ENCODE measurements at regions not wholly inside any gene's neighbourhood (a gene's known extent, or its start where the extent isn't known, plus 50 kb on each side); places are given as distances from the start of the nearest gene placed in this dataset.
A peak's percentile ranks its signal among the peaks of the same experiment; 100 is the strongest.
"Not testable (repeated sequence)": the region's sequence is repeated elsewhere in the genome, so short reads cannot be mapped to it uniquely, and the experiment has no call there.

DNA sequence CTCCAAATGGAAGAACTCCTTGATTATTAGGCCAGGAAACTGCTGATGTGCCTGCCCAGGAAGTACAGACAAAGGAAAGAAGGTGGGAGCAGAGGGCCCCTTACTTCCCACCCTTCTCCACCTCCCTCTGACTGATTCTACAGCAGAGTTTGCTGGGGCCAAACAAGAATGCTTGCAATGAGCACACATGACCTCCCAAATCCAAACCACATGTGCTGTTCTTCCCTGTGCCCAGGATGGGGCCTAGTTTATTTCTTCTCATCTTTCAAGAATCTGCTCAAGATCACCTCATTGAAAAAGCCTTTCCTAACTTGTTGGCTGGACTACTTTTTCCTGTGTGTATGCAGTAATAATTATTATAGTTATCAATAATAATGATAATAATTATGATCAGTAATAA is 286.1 kb downstream of the RAB38 start:
- H3K4me3 ChIP-seq (ENCODE audit: low read length), result no peak overlapping the region
- H3K4me2 ChIP-seq (ENCODE audit: low read length), result no peak overlapping the region
- H3K9me2 ChIP-seq (replicated peaks; ENCODE audit: control insufficient read depth, low read length), result no peaks in the 10 kb centered on the region
- no peak overlapping the region for H3K27ac ChIP-seq (ENCODE audit: low read depth, low read length)
- TF ChIP-seq EZH2phosphoT487 (IDR thresholded peaks at IDR 0.05; ENCODE audit: borderline replicate concordance, low read length), result no peak
- TF ChIP-seq, protein P1, sequence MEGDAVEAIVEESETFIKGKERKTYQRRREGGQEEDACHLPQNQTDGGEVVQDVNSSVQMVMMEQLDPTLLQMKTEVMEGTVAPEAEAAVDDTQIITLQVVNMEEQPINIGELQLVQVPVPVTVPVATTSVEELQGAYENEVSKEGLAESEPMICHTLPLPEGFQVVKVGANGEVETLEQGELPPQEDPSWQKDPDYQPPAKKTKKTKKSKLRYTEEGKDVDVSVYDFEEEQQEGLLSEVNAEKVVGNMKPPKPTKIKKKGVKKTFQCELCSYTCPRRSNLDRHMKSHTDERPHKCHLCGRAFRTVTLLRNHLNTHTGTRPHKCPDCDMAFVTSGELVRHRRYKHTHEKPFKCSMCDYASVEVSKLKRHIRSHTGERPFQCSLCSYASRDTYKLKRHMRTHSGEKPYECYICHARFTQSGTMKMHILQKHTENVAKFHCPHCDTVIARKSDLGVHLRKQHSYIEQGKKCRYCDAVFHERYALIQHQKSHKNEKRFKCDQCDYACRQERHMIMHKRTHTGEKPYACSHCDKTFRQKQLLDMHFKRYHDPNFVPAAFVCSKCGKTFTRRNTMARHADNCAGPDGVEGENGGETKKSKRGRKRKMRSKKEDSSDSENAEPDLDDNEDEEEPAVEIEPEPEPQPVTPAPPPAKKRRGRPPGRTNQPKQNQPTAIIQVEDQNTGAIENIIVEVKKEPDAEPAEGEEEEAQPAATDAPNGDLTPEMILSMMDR (IDR thresholded peaks at IDR 0.05; ENCODE audit: low read depth, low read length, poor library complexity, severe bottlenecking), result no peak
- no peaks in the 10 kb centered on the region for H3K27me3 ChIP-seq (ENCODE audit: control insufficient read depth, low read length)
- no peaks in the 10 kb centered on the region for H4K20me1 ChIP-seq (ENCODE audit: control insufficient read depth, insufficient read depth, low read depth, low read length)
- no peaks in the 10 kb centered on the region for H3F3A ChIP-seq (ENCODE audit: control insufficient read depth, insufficient read depth)
- H3K79me2 ChIP-seq (ENCODE audit: control insufficient read depth, low read length), result no peaks in the 10 kb centered on the region
- no peaks in the 10 kb centered on the region for H3K4me1 ChIP-seq (ENCODE audit: control insufficient read depth, low read length)
- no peaks in the 10 kb centered on the region for H3K9me3 ChIP-seq (ENCODE audit: control insufficient read depth, insufficient read depth, low read length)
- no peaks in the 10 kb centered on the region for H3K36me3 ChIP-seq (ENCODE audit: control insufficient read depth, low read length)

DNA sequence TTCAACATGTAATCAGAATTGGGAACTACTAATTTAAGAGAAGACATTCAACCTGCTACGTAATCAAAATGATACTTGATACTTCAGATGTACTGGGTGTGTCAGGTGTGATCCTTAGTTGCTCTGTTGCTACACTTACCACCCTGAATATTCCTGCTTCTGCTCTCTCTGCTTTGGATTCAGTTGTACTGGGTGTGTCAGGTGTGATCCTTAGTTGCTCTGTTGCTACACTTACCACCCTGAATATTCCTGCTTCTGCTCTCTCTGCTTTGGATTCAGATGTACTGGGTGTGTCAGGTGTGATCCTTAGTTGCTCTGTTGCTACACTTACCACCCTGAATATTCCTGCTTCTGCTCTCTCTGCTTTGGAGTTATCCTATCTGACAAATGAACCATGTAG is 290.2 kb downstream of the RAB38 start:
- not testable (repeated sequence) for H3F3A ChIP-seq (ENCODE audit: control insufficient read depth, insufficient read depth); H3K79me2 ChIP-seq (ENCODE audit: control insufficient read depth, low read length); H3K27ac ChIP-seq (ENCODE audit: low read depth, low read length); H3K4me1 ChIP-seq (ENCODE audit: control insufficient read depth, low read length); H4K20me1 ChIP-seq (ENCODE audit: control insufficient read depth, insufficient read depth, low read depth, low read length); H3K9me3 ChIP-seq (ENCODE audit: control insufficient read depth, insufficient read depth, low read length); H3K9me2 ChIP-seq (replicated peaks; ENCODE audit: control insufficient read depth, low read length); H3K4me3 ChIP-seq (ENCODE audit: low read length); H3K27me3 ChIP-seq (ENCODE audit: control insufficient read depth, low read length); H3K36me3 ChIP-seq (ENCODE audit: control insufficient read depth, low read length); H3K4me2 ChIP-seq (ENCODE audit: low read length)

- no peak overlapping the region for H3K27ac ChIP-seq (ENCODE audit: low read depth, low read length)
- H3K4me1 ChIP-seq (ENCODE audit: control insufficient read depth, low read length), result peaks cover 4% of the 10 kb centered on the region; the same call in 1 of the 2 replicates
- no peaks in the 10 kb centered on the region for H3K36me3 ChIP-seq (ENCODE audit: control insufficient read depth, low read length)
- H3K4me3 ChIP-seq (ENCODE audit: low read length), result no peak overlapping the region
- no peaks in the 10 kb centered on the region for H3F3A ChIP-seq (ENCODE audit: control insufficient read depth, insufficient read depth)
- H4K20me1 ChIP-seq (ENCODE audit: control insufficient read depth, insufficient read depth, low read depth, low read length), result no peaks in the 10 kb centered on the region
- H3K9me3 ChIP-seq (ENCODE audit: control insufficient read depth, insufficient read depth, low read length), result no peaks in the 10 kb centered on the region
- H3K4me2 ChIP-seq (ENCODE audit: low read length), result no peak overlapping the region
- no peak for TF ChIP-seq EZH2phosphoT487 (IDR thresholded peaks at IDR 0.05; ENCODE audit: borderline replicate concordance, low read length)
- TF ChIP-seq, protein P1 (IDR thresholded peaks at IDR 0.05; ENCODE audit: low read depth, low read length, poor library complexity, severe bottlenecking), result no peak
- H3K27me3 ChIP-seq (ENCODE audit: control insufficient read depth, low read length), result no peaks in the 10 kb centered on the region
- H3K9me2 ChIP-seq (replicated peaks; ENCODE audit: control insufficient read depth, low read length), result no peaks in the 10 kb centered on the region
- no peaks in the 10 kb centered on the region for H3K79me2 ChIP-seq (ENCODE audit: control insufficient read depth, low read length)
Observed at GRCh38 chr11:87879118-87879517, 296.1 kb downstream of the RAB38 start.

GRCh38 chr11:87878373-87878825 is 296.8 kb downstream of the RAB38 start:
- H3K36me3 ChIP-seq (ENCODE audit: control insufficient read depth, low read length), result no peaks in the 10 kb centered on the region
- no peak overlapping the region for H3K4me2 ChIP-seq (ENCODE audit: low read length)
- no peaks in the 10 kb centered on the region for H4K20me1 ChIP-seq (ENCODE audit: control insufficient read depth, insufficient read depth, low read depth, low read length)
- peaks cover 4% of the 10 kb centered on the region; the same call in 1 of the 2 replicates for H3K4me1 ChIP-seq (ENCODE audit: control insufficient read depth, low read length)
- TF ChIP-seq, protein P1 (IDR thresholded peaks at IDR 0.05; ENCODE audit: low read depth, low read length, poor library complexity, severe bottlenecking), result peak; percentile 51
- TF ChIP-seq EZH2phosphoT487 (IDR thresholded peaks at IDR 0.05; ENCODE audit: borderline replicate concordance, low read length), result no peak
- H3K27ac ChIP-seq (ENCODE audit: low read depth, low read length), result no peak overlapping the region
- no peaks in the 10 kb centered on the region for H3K79me2 ChIP-seq (ENCODE audit: control insufficient read depth, low read length)
- no peaks in the 10 kb centered on the region for H3K9me2 ChIP-seq (replicated peaks; ENCODE audit: control insufficient read depth, low read length)
- no peaks in the 10 kb centered on the region for H3K27me3 ChIP-seq (ENCODE audit: control insufficient read depth, low read length)
- H3F3A ChIP-seq (ENCODE audit: control insufficient read depth, insufficient read depth), result no peaks in the 10 kb centered on the region
- no peak overlapping the region for H3K4me3 ChIP-seq (ENCODE audit: low read length)
- H3K9me3 ChIP-seq (ENCODE audit: control insufficient read depth, insufficient read depth, low read length), result no peaks in the 10 kb centered on the region
